ENCODE measurements at regions not wholly inside any gene's neighbourhood (a gene's known extent, or its start where the extent isn't known, plus 50 kb on each side); places are given as distances from the start of the nearest gene placed in this dataset.

GRCh38 chr13:60282186-60282585 lies 114.8 kb upstream of the TDRD3 start:
- H3K4me3 ChIP-seq (ENCODE audit: low read depth, low read length) = no peak overlapping the region
- DNase-seq (ENCODE audit: low read depth) = peak; percentile 28

GRCh38 chr13:60282708-60283107 lies 114.3 kb upstream of the TDRD3 start:
- DNase-seq (ENCODE audit: low read depth) = no peak
- TF ChIP-seq CTCF (IDR thresholded peaks at IDR 0.05; ENCODE audit: insufficient read depth, low read length) = no peak
- H3K4me3 ChIP-seq (ENCODE audit: low read depth, low read length) = no peak overlapping the region

More at GRCh38 chr13:60282186-60282585, 114.8 kb upstream of the TDRD3 start:
- no peak for TF ChIP-seq CTCF (IDR thresholded peaks at IDR 0.05; ENCODE audit: insufficient read depth, low read length)

- H3K4me3 ChIP-seq (ENCODE audit: low read depth, low read length) = no peak overlapping the region
- no peak for TF ChIP-seq CTCF (IDR thresholded peaks at IDR 0.05; ENCODE audit: insufficient read depth, low read length)
- no peak for DNase-seq (ENCODE audit: low read depth)
Observed at GRCh38 chr13:60286707-60287106, 110.3 kb upstream of the TDRD3 start.

GRCh38 chr13:60288569-60288968 lies 108.5 kb upstream of the TDRD3 start:
- H3K4me3 ChIP-seq (ENCODE audit: low read depth, low read length) = no peak overlapping the region
- no peak for DNase-seq (ENCODE audit: low read depth)
- TF ChIP-seq CTCF (IDR thresholded peaks at IDR 0.05; ENCODE audit: insufficient read depth, low read length) = no peak

- H3K4me3 ChIP-seq (ENCODE audit: low read depth, low read length) = no peak overlapping the region
- DNase-seq (ENCODE audit: low read depth) = no peak
- no peak for TF ChIP-seq CTCF (IDR thresholded peaks at IDR 0.05; ENCODE audit: insufficient read depth, low read length)
Observed at GRCh38 chr13:60303166-60303565, 93.9 kb upstream of the TDRD3 start.

- DNase-seq (ENCODE audit: low read depth) = no peak
- no peak overlapping the region for H3K4me3 ChIP-seq (ENCODE audit: low read depth, low read length)
- no peak for TF ChIP-seq CTCF (IDR thresholded peaks at IDR 0.05; ENCODE audit: insufficient read depth, low read length)
Observed at GRCh38 chr13:60311527-60311926, 85.5 kb upstream of the TDRD3 start.

GRCh38 chr13:60312851-60313505 lies 84.0 kb upstream of the TDRD3 start:
- no peak for DNase-seq (ENCODE audit: low read depth)
- no peak for TF ChIP-seq CTCF (IDR thresholded peaks at IDR 0.05; ENCODE audit: insufficient read depth, low read length)
- H3K4me3 ChIP-seq (ENCODE audit: low read depth, low read length) = no peak overlapping the region

Measured in fibroblast of the aortic adventitia (primary cell).